ENCODE measurements at regions not wholly inside any gene's neighbourhood (a gene's known extent, or its start where the extent isn't known, plus 50 kb on each side); places are given as distances from the start of the nearest gene placed in this dataset.

- no peak for TF ChIP-seq ARNTL (CRISPR knock-in tag; IDR thresholded peaks at IDR 0.05; ENCODE audit: borderline replicate concordance, low read depth)
- TF ChIP-seq TCF4 (CRISPR knock-in tag; IDR thresholded peaks at IDR 0.05; ENCODE audit: borderline replicate concordance): no peak
- TF ChIP-seq PATZ1 (CRISPR knock-in tag; IDR thresholded peaks at IDR 0.05; ENCODE audit: borderline replicate concordance): no peak
- no peak for TF ChIP-seq ZNF565 (CRISPR knock-in tag; conservative IDR thresholded peaks at IDR 0.05; ENCODE audit: low read depth)
- no peak for TF ChIP-seq ZFP30 (CRISPR knock-in tag; IDR thresholded peaks at IDR 0.05)
- peak; percentile 24; the same call in 2 of the 3 replicates for ATAC-seq
Observed at GRCh38 chr12:69023840-69024239, 90.9 kb upstream of the CPM start.

- ATAC-seq: peak; percentile 74
- TF ChIP-seq CSRNP3 (CRISPR knock-in tag; IDR thresholded peaks at IDR 0.05) (no peak), BACH2 (CRISPR knock-in tag; IDR thresholded peaks at IDR 0.05; ENCODE audit: borderline replicate concordance) (no peak), GLIS3 (CRISPR knock-in tag; IDR thresholded peaks at IDR 0.05) (no peak), ZFP30 (CRISPR knock-in tag; IDR thresholded peaks at IDR 0.05) (no peak), TOX (CRISPR knock-in tag; IDR thresholded peaks at IDR 0.05; ENCODE audit: borderline replicate concordance) (no peak), PPARA (CRISPR knock-in tag; IDR thresholded peaks at IDR 0.05; ENCODE audit: borderline replicate concordance) (no peak), OSR1 (CRISPR knock-in tag; IDR thresholded peaks at IDR 0.05) (no peak), TSHZ2 (CRISPR knock-in tag; IDR thresholded peaks at IDR 0.05) (no peak), CSDC2 (CRISPR knock-in tag; IDR thresholded peaks at IDR 0.05) (no peak), ARNTL (CRISPR knock-in tag; IDR thresholded peaks at IDR 0.05; ENCODE audit: borderline replicate concordance, low read depth) (no peak), ZC3H10 (CRISPR knock-in tag; IDR thresholded peaks at IDR 0.05) (no peak), PATZ1 (CRISPR knock-in tag; IDR thresholded peaks at IDR 0.05; ENCODE audit: borderline replicate concordance) (no peak), RARB (CRISPR knock-in tag; IDR thresholded peaks at IDR 0.05) (no peak), ESRRG (CRISPR knock-in tag; IDR thresholded peaks at IDR 0.05) (no peak), ISL1 (CRISPR knock-in tag; IDR thresholded peaks at IDR 0.05) (no peak), SNAI2 (CRISPR knock-in tag; IDR thresholded peaks at IDR 0.05) (no peak), ZFP3 (CRISPR knock-in tag; IDR thresholded peaks at IDR 0.05) (no peak), POU6F1 (CRISPR knock-in tag; IDR thresholded peaks at IDR 0.05; ENCODE audit: borderline replicate concordance, low read depth) (no peak)
Observed at GRCh38 chr12:69024413-69024812, 91.4 kb upstream of the CPM start.

- TF ChIP-seq CSRNP3 (CRISPR knock-in tag; IDR thresholded peaks at IDR 0.05) (no peak), ZFP30 (CRISPR knock-in tag; IDR thresholded peaks at IDR 0.05) (no peak), PPARA (CRISPR knock-in tag; IDR thresholded peaks at IDR 0.05; ENCODE audit: borderline replicate concordance) (no peak), ZNF70 (CRISPR knock-in tag; IDR thresholded peaks at IDR 0.05) (no peak), ISL1 (CRISPR knock-in tag; IDR thresholded peaks at IDR 0.05) (no peak), ZFP3 (CRISPR knock-in tag; IDR thresholded peaks at IDR 0.05) (no peak), BACH2 (CRISPR knock-in tag; IDR thresholded peaks at IDR 0.05; ENCODE audit: borderline replicate concordance) (no peak), CREB5 (CRISPR knock-in tag; IDR thresholded peaks at IDR 0.05; ENCODE audit: low read depth) (no peak), TOX (CRISPR knock-in tag; IDR thresholded peaks at IDR 0.05; ENCODE audit: borderline replicate concordance) (no peak), POU6F1 (CRISPR knock-in tag; IDR thresholded peaks at IDR 0.05; ENCODE audit: borderline replicate concordance, low read depth) (no peak), ESRRG (CRISPR knock-in tag; IDR thresholded peaks at IDR 0.05) (no peak)
- ATAC-seq: peak; percentile 47; the same call in 2 of the 3 replicates
Observed at GRCh38 chr12:69024907-69025306, 91.9 kb upstream of the CPM start.
